ENCODE measurements at regions not wholly inside any gene's neighbourhood (a gene's known extent, or its start where the extent isn't known, plus 50 kb on each side); places are given as distances from the start of the nearest gene placed in this dataset.

DNA sequence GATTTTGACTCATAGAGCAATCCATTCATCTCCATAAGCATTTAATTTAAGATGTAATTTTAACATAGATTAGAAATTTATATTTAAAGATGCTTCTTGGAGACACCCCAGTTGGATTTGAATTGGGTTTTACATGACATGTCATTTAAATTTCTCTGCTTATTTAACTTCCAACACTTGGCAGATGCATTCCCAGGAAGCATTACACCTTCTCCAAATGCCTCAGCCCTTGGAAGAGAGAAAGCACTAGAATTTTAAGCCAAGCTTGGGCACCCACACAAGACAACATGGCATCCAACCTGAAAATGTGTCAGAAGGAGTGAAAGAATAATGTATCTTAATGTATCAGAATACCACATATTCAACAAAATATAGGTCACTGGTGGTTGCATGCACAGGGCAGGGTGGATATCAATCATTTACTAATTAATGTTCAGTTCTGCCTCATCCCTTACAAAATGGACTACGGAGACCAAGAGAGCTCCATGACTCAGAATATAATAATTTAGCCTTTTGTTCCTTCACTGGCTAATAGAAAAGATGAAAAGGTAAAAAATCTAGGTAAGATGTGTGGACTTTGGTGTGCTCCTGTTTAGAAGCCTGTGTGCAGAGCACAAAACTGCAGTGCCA is 541.7 kb upstream of the SORCS1 start:
- Mint-ChIP-seq H3K27ac (no peak overlapping the region), H3K4me3 (no peak overlapping the region), H3K9me3 (ENCODE audit: insufficient read depth) (peaks cover 10% of the 10 kb centered on the region), H3K27me3 (ENCODE audit: low read depth) (no peaks in the 10 kb centered on the region), H3K4me1 (ENCODE audit: low read depth) (no peaks in the 10 kb centered on the region), H3K36me3 (ENCODE audit: low read depth) (no peaks in the 10 kb centered on the region)
- no peak for ATAC-seq
- POLR2A ChIA-PET: no interaction called here
- DNase-seq: no peak
- CTCF ChIA-PET: no interaction called here

DNA sequence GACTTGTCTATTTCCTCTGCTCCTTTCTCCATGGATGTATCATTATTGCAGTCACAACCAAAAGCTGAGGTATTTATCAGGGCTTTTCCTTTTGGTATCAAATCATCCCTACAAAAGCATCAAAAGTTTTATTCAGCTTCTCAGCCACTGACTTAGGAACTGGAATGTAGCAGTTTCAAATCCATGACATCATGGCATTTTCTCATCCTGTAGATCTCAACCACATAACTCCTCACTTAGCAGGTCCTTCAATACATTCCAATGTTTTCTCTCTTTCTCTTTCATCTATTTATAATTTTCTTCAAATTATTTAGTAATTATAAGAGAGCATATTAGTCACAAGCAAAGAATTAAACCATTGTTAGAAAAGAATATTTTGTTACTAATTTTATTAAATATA is 537.4 kb upstream of the SORCS1 start:
- Mint-ChIP-seq H3K27ac (no peak overlapping the region), H3K27me3 (ENCODE audit: low read depth) (no peaks in the 10 kb centered on the region), H3K4me1 (ENCODE audit: low read depth) (no peaks in the 10 kb centered on the region), H3K4me3 (no peak overlapping the region), H3K9me3 (ENCODE audit: insufficient read depth) (no peaks in the 10 kb centered on the region), H3K36me3 (ENCODE audit: low read depth) (no peaks in the 10 kb centered on the region)
- ChIA-PET POLR2A (no interaction called here), CTCF (no interaction called here)
- no peak for ATAC-seq
- no peak for DNase-seq

DNA sequence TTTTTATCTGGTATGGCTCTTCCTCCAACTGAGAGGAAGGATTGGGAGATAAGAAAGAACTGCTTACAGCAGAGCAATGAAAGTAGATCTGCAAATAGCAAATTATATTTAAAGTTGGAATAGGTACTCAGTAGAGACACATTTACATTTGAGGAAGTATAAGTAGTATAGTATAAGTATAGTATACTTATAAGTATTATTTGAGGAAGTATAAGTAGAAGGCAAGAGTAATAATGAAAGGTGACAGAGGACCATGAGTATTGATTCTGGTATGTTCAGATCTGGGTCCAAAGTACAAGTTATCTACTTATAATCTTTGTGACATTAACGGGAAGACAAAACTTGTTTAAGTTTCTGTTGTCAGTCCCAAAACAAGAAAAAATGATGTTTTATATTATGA is 527.6 kb upstream of the SORCS1 start:
- no peak overlapping the region for H3K4me3 Mint-ChIP-seq
- no peak for ATAC-seq
- CTCF ChIA-PET: no interaction called here

DNA sequence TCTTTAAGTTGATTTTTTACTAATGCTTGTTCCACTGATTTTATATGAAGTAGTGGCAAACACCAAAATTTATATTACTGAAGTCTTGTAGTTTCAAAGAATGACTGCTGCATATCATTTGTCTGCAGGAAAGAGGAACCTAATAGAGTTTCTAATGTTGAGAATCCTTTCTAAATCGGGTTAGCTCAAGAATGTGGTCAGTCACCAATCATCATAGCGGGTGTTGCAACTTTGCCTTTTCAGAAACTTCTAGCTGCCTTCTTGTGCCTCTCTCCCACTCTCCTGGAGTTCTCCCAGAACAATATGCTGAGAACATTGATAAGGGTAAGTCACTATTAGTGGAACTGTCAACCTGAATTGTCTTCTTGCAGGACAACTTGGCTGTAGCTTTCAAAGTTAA is 524.8 kb upstream of the SORCS1 start:
- Mint-ChIP-seq H3K36me3 (ENCODE audit: low read depth) (no peaks in the 10 kb centered on the region), H3K27me3 (ENCODE audit: low read depth) (no peaks in the 10 kb centered on the region), H3K27ac (no peak overlapping the region), H3K4me1 (ENCODE audit: low read depth) (no peaks in the 10 kb centered on the region), H3K9me3 (ENCODE audit: insufficient read depth) (peaks cover 19% of the 10 kb centered on the region), H3K4me3 (no peak overlapping the region)
- CTCF ChIA-PET: no interaction called here
- no peak for DNase-seq
- ATAC-seq: no peak
- POLR2A ChIA-PET: no interaction called here

More for the DNA sequence above, 527.6 kb upstream of the SORCS1 start:
- H3K27ac Mint-ChIP-seq: no peak overlapping the region
- no peaks in the 10 kb centered on the region for H3K4me1 Mint-ChIP-seq (ENCODE audit: low read depth)
- no peaks in the 10 kb centered on the region for H3K36me3 Mint-ChIP-seq (ENCODE audit: low read depth)
- peaks cover 16% of the 10 kb centered on the region for H3K9me3 Mint-ChIP-seq (ENCODE audit: insufficient read depth)
- no peaks in the 10 kb centered on the region for H3K27me3 Mint-ChIP-seq (ENCODE audit: low read depth)
- POLR2A ChIA-PET: no interaction called here
- no peak for DNase-seq

DNA sequence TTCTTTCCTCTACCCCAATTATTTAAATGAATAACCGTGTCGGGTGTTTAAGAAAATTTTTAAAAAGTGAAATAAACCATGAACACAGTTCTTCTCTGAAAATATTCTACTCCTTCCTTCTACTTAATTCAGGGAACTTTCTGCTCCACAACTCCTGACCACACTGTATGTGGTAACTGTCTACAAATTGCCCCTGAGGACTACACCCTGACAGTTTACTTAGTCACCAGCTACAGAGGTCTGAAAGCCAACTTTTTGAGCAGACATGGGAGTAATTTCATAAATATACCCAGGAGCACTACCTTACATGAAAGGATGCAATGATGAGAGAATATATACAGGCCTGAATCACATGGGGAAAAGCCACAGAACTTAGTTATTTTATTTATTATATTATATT is 523.2 kb upstream of the SORCS1 start:
- no peaks in the 10 kb centered on the region for H3K36me3 Mint-ChIP-seq (ENCODE audit: low read depth)
- H3K9me3 Mint-ChIP-seq (ENCODE audit: insufficient read depth): peaks cover 19% of the 10 kb centered on the region
- H3K4me1 Mint-ChIP-seq (ENCODE audit: low read depth): no peaks in the 10 kb centered on the region
- ChIA-PET POLR2A (no interaction called here), CTCF (no interaction called here)
- no peak overlapping the region for H3K27ac Mint-ChIP-seq
- DNase-seq (no peak), ATAC-seq (no peak)
- H3K27me3 Mint-ChIP-seq (ENCODE audit: low read depth): no peaks in the 10 kb centered on the region
- H3K4me3 Mint-ChIP-seq: no peak overlapping the region

DNA sequence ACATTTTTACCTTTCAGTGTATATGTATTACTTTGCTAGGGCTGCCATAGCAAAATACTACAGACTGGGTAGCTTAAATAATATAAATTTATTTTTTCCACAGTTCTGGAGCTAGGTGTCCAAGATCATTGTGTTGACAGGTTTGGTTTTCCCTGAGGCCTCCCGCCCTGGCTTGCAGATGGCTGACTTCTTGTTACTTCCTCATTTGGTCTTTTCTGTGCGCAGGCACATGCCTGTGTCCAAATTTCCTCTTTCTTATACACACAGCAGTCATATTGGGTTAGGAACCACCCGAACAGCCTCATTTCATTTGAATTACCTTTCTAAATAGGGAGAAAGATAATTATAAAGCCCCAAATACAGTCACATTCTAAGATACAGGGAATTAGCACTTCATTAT is 521.6 kb upstream of the SORCS1 start:
- ChIA-PET POLR2A (no interaction called here), CTCF (no interaction called here)
- Mint-ChIP-seq H3K9me3 (ENCODE audit: insufficient read depth) (peaks cover 16% of the 10 kb centered on the region), H3K27ac (no peak overlapping the region), H3K36me3 (ENCODE audit: low read depth) (no peaks in the 10 kb centered on the region), H3K4me1 (ENCODE audit: low read depth) (no peaks in the 10 kb centered on the region), H3K27me3 (ENCODE audit: low read depth) (no peaks in the 10 kb centered on the region), H3K4me3 (no peak overlapping the region)
- ATAC-seq: no peak
- no peak for DNase-seq

DNA sequence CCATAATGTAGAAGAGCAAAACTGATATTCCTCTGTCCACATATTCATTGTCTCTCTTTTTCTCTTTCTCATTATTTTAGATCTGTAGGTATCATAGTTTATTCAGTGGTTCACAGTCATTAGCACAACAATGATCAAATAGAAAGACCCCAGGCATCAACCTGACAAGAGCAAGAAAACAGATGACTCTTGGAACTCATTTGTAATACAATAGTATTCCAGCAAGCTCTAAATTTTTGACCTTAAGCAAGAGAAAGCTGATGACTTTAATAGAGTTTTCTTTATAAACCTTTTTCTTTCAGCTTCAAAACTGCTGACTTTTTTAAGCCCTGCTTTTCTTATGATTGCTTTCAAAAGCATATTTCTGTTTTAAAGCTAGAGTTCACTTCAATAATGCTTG is 507.5 kb upstream of the SORCS1 start:
- ATAC-seq (no peak), DNase-seq (no peak)
- Mint-ChIP-seq H3K9me3 (ENCODE audit: insufficient read depth) (no peaks in the 10 kb centered on the region), H3K4me1 (ENCODE audit: low read depth) (no peaks in the 10 kb centered on the region), H3K27ac (no peak overlapping the region), H3K4me3 (no peak overlapping the region), H3K27me3 (ENCODE audit: low read depth) (no peaks in the 10 kb centered on the region), H3K36me3 (ENCODE audit: low read depth) (no peaks in the 10 kb centered on the region)
- POLR2A ChIA-PET: no interaction called here
- CTCF ChIA-PET: no interaction called here

DNA sequence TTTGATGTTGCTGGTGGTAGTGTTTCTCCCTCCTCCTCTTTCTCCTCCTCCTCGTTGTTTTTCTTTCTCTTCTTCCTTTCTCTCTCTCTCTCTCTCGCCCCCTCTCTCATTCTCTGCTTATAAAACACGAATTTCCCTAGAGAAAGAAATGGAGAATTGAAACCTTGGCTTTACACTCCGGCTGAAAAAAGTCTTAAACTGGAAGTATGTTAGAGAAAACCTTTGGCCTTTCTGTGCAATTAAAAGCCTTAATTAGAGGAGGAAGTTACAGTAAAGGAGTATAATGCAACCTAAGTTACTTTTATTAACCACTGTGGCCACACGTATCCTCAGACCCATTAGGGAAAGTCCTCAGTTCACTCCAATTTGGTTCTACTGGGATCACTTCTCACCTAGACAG is 501.7 kb upstream of the SORCS1 start:
- Mint-ChIP-seq H3K27me3 (ENCODE audit: low read depth) (no peaks in the 10 kb centered on the region), H3K36me3 (ENCODE audit: low read depth) (no peaks in the 10 kb centered on the region), H3K9me3 (ENCODE audit: insufficient read depth) (peaks cover 11% of the 10 kb centered on the region), H3K4me3 (no peak overlapping the region), H3K4me1 (ENCODE audit: low read depth) (no peaks in the 10 kb centered on the region), H3K27ac (no peak overlapping the region)
- no peak for DNase-seq
- CTCF ChIA-PET: no interaction called here
- POLR2A ChIA-PET: no interaction called here
- no peak for ATAC-seq

DNA sequence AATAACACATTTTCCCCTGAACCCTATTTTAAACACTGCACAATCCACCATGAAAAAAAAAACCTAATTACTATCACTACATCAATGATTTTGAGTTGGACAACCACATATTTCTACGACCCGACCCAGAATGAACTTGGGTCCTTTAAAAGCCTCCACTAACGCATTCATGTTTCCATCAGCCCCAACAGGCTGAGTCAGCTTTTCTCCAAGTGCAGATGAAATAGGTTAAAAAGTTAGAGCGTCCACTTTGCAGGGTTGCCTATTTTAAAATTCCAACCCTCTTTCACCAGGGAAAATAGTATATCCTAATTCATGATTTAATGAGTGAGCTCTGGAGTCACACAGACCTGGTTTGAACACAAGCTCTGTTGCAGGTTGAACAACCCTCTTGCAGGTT is 501.0 kb upstream of the SORCS1 start:
- no peaks in the 10 kb centered on the region for H3K4me1 Mint-ChIP-seq (ENCODE audit: low read depth)
- no peak overlapping the region for H3K4me3 Mint-ChIP-seq
- H3K27me3 Mint-ChIP-seq (ENCODE audit: low read depth): no peaks in the 10 kb centered on the region
- no peak for DNase-seq
- H3K36me3 Mint-ChIP-seq (ENCODE audit: low read depth): no peaks in the 10 kb centered on the region
- POLR2A ChIA-PET: no interaction called here
- ATAC-seq: no peak
- peaks cover 11% of the 10 kb centered on the region for H3K9me3 Mint-ChIP-seq (ENCODE audit: insufficient read depth)
- H3K27ac Mint-ChIP-seq: no peak overlapping the region
- CTCF ChIA-PET: no interaction called here

DNA sequence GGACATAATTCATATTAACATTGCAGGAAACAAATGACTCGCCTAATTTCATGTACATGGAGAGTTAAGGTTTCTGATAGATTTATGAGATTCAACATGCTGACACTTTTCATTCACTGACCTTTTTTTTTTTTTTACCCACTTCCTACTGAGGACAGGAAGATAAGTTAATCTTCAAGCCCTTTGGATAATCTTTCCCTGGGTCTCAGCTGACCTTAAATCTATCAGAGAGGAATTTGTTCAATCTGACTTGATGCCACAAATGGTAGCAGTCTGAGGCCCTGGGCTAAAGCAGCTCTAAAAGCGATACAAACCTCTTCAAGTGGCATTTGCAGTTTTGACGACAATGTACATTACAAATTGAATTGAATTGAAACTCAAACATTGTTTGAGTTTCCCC is 493.3 kb upstream of the SORCS1 start:
- Mint-ChIP-seq H3K9me3 (ENCODE audit: insufficient read depth) (peaks cover 17% of the 10 kb centered on the region), H3K4me3 (no peak overlapping the region), H3K27ac (no peak overlapping the region), H3K4me1 (ENCODE audit: low read depth) (peaks cover 7% of the 10 kb centered on the region), H3K36me3 (ENCODE audit: low read depth) (no peaks in the 10 kb centered on the region), H3K27me3 (ENCODE audit: low read depth) (no peaks in the 10 kb centered on the region)
- ChIA-PET CTCF (no interaction called here), POLR2A (no interaction called here)
- no peak for DNase-seq
- ATAC-seq: no peak

DNA sequence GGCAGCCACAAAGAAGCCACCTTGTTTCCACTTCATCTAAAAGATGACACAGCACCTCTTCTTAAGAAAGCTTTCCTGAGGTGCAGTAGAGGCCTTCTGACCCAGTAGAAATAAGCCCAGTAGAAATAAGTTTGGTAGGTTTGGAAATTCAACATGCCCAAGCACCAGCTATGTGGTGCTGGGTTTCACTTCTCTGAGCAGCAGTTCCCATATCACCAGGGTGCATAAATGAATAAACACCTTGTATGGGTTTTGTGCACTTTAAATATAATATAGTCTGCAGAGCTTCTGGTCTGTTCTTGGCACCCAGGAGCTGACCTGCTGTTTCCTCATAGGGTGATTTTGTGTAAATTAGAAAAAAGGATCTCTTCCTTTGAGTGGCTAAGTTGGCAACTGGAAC is 492.4 kb upstream of the SORCS1 start:
- ChIA-PET POLR2A (no interaction called here), CTCF (no interaction called here)
- H3K36me3 Mint-ChIP-seq (ENCODE audit: low read depth): no peaks in the 10 kb centered on the region
- ATAC-seq (no peak), DNase-seq (no peak)
- no peak overlapping the region for H3K4me3 Mint-ChIP-seq
- H3K9me3 Mint-ChIP-seq (ENCODE audit: insufficient read depth): peaks cover 13% of the 10 kb centered on the region
- no peaks in the 10 kb centered on the region for H3K27me3 Mint-ChIP-seq (ENCODE audit: low read depth)
- no peak overlapping the region for H3K27ac Mint-ChIP-seq
- H3K4me1 Mint-ChIP-seq (ENCODE audit: low read depth): peaks cover 7% of the 10 kb centered on the region

DNA sequence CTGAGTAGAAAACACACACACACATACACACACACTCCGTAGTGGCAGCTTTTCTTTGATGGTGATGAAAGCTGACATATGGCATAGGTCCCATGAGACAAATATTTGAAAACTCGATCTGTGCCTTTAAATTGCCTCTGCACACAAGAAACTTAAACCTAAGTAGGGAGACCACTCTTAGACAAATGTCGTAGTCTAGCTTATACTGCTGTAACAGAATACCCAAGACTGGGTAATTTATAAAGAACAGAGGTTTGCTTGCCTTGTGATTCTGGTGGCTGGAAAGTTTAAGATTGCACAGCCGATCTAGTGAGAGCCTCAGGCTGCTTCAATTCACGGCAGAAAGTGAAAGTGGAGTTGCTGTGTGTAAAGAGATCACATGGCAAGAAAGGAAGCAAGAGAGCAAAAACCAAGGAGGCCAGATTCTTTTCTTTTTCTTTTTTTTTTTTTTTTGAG is 489.4 kb upstream of the SORCS1 start:
- Mint-ChIP-seq H3K36me3 (ENCODE audit: low read depth) (no peaks in the 10 kb centered on the region), H3K4me1 (ENCODE audit: low read depth) (peaks cover 7% of the 10 kb centered on the region)
- POLR2A ChIA-PET: no interaction called here

DNA sequence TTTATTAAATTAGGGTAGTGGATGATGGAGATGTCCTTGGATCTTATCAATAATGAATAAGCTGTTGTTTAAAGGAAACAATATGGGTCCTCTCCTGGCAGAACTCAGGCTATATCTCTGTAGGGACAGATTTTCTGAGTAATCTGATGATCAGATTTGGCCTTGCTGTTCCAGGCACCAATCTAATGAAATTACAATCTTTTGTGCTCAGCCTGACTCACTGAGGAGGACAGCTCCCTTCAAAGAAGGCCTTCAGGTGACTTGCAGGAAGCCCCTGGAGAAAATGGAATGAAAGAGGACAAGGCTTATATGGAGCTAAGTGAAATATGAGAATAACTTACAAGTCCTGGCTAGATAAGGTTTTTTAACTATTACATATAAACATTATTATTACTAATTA is 486.4 kb upstream of the SORCS1 start:
- CTCF ChIA-PET: no interaction called here

More for the DNA sequence above, 489.4 kb upstream of the SORCS1 start:
- Mint-ChIP-seq H3K27ac (peak overlapping the region; percentile 32), H3K9me3 (ENCODE audit: insufficient read depth) (peaks cover 13% of the 10 kb centered on the region), H3K27me3 (ENCODE audit: low read depth) (no peaks in the 10 kb centered on the region), H3K4me3 (peak overlapping the region; percentile 47)
- CTCF ChIA-PET: no interaction called here
- ATAC-seq (peak; percentile 68), DNase-seq (peak; percentile 22)

More for the DNA sequence above, 486.4 kb upstream of the SORCS1 start:
- H3K27ac Mint-ChIP-seq: no peak overlapping the region
- peaks cover 7% of the 10 kb centered on the region for H3K4me1 Mint-ChIP-seq (ENCODE audit: low read depth)
- no peak overlapping the region for H3K4me3 Mint-ChIP-seq
- ATAC-seq (no peak), DNase-seq (no peak)
- no peaks in the 10 kb centered on the region for H3K27me3 Mint-ChIP-seq (ENCODE audit: low read depth)
- H3K36me3 Mint-ChIP-seq (ENCODE audit: low read depth): no peaks in the 10 kb centered on the region
- POLR2A ChIA-PET: no interaction called here
- peaks cover 13% of the 10 kb centered on the region for H3K9me3 Mint-ChIP-seq (ENCODE audit: insufficient read depth)

All from activated CD8-positive, alpha-beta T cell treated with anti-CD3 and anti-CD28 coated beads, Interleukin-2, amount 10 ng/mL, durations not matched to agents 7 days and 5 days (primary cell).